ENCODE measurements at regions not wholly inside any gene's neighbourhood (a gene's known extent, or its start where the extent isn't known, plus 50 kb on each side); places are given as distances from the start of the nearest gene placed in this dataset.
"Not testable (repeated sequence)": the region's sequence is repeated elsewhere in the genome, so short reads cannot be mapped to it uniquely, and the experiment has no call there.

DNA sequence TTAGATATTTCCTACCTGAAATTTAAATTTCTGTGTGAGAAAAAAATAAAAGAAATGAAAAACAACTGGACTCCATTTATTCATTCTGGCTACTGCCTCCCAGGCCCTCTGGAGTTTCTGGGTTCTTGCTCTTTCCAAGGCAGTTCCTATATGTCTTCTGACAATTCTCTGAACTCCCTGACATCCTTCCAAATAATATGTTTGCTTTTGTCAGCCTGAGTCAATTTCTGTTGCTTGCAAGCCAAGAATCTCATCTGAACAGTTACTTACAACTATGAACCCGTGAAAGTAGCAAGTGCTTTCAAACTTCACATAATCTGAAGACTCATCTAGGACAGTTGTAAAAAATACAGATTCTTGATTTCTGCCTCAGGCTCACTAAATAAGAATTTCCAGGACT is 216.7 kb upstream of the NPVF start:
- no peak overlapping the region for H3K27ac Mint-ChIP-seq
- H3K4me1 Mint-ChIP-seq (ENCODE audit: low read depth) = no peaks in the 10 kb centered on the region
- H3K4me3 Mint-ChIP-seq = no peak overlapping the region
- no peaks in the 10 kb centered on the region for H3K36me3 Mint-ChIP-seq (ENCODE audit: low read depth)
- H3K27me3 Mint-ChIP-seq (ENCODE audit: low read depth) = peaks cover 3% of the 10 kb centered on the region
- DNase-seq (no peak), ATAC-seq (no peak)
- peaks cover 4% of the 10 kb centered on the region for H3K9me3 Mint-ChIP-seq (ENCODE audit: insufficient read depth)
- CTCF ChIA-PET = no interaction called here
- POLR2A ChIA-PET = no interaction called here

DNA sequence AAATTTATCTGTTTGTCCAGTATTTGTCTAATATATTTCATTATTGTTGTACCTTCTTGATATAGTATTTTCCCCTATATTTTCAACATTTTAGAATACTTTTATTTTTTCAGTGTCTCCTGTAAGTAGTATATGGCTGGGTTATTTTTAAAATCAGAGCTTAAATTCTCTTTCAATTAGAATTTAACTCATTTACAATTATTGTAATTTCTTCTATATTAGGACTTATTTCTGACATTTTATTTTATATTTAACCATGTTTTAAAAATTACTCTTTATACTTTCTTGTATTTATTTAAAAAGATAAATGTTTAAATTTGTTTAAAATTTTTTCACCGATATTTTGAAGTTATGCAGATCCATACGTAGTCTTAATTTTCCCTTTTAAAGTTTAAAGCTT is 220.0 kb upstream of the NPVF start:
- DNase-seq = no peak
- no peaks in the 10 kb centered on the region for H3K36me3 Mint-ChIP-seq (ENCODE audit: low read depth)
- no peak overlapping the region for H3K27ac Mint-ChIP-seq
- no peak overlapping the region for H3K4me3 Mint-ChIP-seq
- H3K9me3 Mint-ChIP-seq (ENCODE audit: insufficient read depth) = peaks cover 4% of the 10 kb centered on the region
- no peak for ATAC-seq
- H3K27me3 Mint-ChIP-seq (ENCODE audit: low read depth) = no peaks in the 10 kb centered on the region
- CTCF ChIA-PET = no interaction called here
- no peaks in the 10 kb centered on the region for H3K4me1 Mint-ChIP-seq (ENCODE audit: low read depth)
- POLR2A ChIA-PET = no interaction called here

DNA sequence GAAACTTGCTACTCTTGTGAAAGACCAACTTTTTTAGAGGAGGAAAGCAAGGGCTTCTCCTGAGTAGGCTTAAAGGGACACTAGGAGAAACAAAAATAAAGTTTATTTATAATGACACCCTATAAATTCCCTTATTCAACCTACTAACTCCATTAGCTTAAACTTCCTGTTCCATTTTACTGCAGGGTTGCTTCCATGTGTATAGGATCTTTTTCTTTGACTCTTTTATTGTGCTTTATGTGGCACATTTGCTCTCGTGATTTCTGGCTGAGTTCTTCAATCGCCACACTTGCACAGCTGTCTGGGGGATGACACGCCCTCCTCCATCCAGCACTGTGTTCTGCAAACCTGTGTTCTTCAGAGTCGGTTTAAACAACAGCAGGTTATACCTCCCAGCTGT is 225.7 kb upstream of the NPVF start:
- H3K36me3 Mint-ChIP-seq (ENCODE audit: low read depth) = no peaks in the 10 kb centered on the region
- no peaks in the 10 kb centered on the region for H3K9me3 Mint-ChIP-seq (ENCODE audit: insufficient read depth)
- no peak overlapping the region for H3K27ac Mint-ChIP-seq
- ChIA-PET POLR2A (no interaction called here), CTCF (no interaction called here)
- H3K4me3 Mint-ChIP-seq = no peak overlapping the region
- ATAC-seq (no peak), DNase-seq (no peak)
- H3K4me1 Mint-ChIP-seq (ENCODE audit: low read depth) = no peaks in the 10 kb centered on the region
- H3K27me3 Mint-ChIP-seq (ENCODE audit: low read depth) = no peaks in the 10 kb centered on the region

DNA sequence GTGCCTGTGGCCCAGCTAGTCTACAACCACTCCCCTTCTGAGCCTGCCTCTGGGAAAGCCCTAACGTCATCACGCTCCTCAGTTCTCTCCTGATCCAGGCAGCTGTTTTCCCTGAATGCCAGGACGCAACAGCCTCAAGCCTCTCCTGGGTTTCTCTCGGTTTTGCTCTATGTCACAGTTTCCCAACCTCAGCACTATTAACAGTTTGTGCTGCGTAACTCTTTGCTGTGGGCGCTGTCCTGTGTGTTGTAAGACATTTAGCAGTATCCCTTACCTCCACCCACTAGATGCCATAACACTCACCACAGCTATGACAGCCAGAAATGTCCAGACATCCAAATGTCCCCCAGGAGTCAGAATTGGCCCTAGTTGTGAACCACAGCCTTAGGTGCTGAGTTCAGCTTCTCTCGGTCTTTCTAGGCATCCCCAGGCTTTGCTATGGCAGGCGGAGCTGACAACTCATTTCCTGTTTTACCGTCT is 226.3 kb upstream of the NPVF start:
- Mint-ChIP-seq H3K4me1 (ENCODE audit: low read depth) (no peaks in the 10 kb centered on the region), H3K36me3 (ENCODE audit: low read depth) (no peaks in the 10 kb centered on the region), H3K27ac (no peak overlapping the region), H3K4me3 (no peak overlapping the region), H3K9me3 (ENCODE audit: insufficient read depth) (no peaks in the 10 kb centered on the region), H3K27me3 (ENCODE audit: low read depth) (no peaks in the 10 kb centered on the region)
- DNase-seq (no peak), ATAC-seq (no peak)
- POLR2A ChIA-PET = no interaction called here
- CTCF ChIA-PET = no interaction called here

DNA sequence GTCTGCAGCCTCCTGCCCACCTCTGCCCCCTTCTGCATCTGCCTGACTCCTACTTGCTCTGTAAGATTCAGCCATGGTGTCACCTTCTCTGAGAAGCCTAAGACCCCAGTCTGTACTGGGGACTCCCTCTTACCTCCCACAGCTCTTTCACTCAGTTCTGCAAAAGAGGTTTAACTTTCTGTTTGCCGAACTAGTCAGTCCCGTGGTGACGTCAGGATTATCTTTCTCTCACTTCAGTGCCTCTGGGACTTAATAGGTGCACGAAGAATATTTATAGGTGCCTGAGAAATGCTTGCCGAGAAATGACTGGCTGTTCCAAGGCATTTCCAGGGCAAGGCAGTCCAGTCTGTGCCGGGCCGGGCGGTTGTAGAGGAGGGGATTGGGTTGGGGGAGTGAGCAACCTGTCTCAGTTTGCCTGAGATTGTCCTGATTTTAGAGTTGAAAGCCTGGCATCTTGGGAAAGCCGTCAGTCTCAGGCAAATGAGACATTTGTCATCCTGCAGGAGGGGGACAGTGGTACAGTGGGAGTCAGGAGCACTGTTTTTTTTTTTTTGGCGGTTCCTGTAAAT is 227.5 kb upstream of the NPVF start:
- no peak overlapping the region for H3K4me3 Mint-ChIP-seq
- H3K36me3 Mint-ChIP-seq (ENCODE audit: low read depth) = no peaks in the 10 kb centered on the region
- H3K27ac Mint-ChIP-seq = no peak overlapping the region
- CTCF ChIA-PET = no interaction called here
- ATAC-seq = no peak
- POLR2A ChIA-PET = no interaction called here
- no peaks in the 10 kb centered on the region for H3K9me3 Mint-ChIP-seq (ENCODE audit: insufficient read depth)
- no peaks in the 10 kb centered on the region for H3K4me1 Mint-ChIP-seq (ENCODE audit: low read depth)
- no peaks in the 10 kb centered on the region for H3K27me3 Mint-ChIP-seq (ENCODE audit: low read depth)
- DNase-seq = no peak

DNA sequence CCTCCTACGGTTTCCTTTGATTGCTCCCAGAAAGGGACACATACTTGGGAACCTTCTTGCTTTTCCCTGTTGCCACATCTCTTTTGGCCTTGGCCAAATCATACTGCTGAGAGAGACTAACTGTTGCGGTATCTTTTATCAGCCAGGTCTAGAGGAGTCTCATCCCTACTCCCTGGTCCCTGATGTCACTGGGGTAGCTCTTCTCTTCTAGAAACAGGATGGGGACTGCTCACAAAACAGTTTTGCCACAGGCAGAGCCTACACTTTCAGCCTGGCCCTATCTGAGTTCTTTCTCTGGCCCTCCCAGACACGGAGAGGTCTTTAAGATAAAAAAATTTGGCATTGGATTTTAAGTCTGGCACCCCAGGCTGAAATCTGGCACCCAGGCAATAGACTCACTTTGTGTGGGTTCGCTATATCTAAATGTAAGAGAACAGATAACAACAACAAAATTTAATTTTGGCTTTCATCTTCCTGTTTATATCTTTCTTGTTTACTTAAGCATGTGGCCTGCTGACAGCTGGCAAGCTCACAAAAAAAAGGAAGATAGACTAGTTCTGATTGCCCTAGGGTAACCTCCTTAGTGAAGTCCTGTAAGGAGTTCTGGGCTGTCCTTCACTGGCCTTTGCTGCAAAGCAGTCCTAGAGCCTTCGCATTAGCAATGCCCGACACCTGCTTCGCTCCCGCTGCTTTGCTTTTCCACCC is 228.3 kb upstream of the NPVF start:
- no peaks in the 10 kb centered on the region for H3K4me1 Mint-ChIP-seq (ENCODE audit: low read depth)

DNA sequence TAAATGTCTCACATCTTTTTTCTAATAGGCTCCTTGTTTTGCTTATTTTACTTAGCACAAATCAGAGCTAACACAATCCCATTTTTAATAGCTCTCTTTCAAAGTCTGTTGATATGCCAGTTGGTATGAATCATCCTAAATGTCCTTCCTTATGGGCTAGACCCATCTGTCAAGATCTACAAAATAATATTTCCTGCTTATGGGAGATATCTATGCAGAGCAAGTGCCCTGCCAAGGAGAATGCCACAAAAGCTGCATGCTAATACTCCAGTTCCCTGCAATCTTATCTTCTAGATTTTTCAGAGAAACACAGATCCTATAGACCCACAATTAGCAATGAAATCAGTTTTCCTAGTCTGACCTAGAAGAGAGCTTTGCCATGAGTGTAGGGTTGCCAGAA is 230.8 kb upstream of the NPVF start:
- ChIA-PET CTCF (interaction anchor here (1.0 to 1.2 kb wide), 2 partner anchors 68 to 106 kb away, joined by 3 to 4 read pairs; no protein-coding TSS in a partner anchor), POLR2A (no interaction called here)
- H3K4me3 Mint-ChIP-seq = no peak overlapping the region
- H3K9me3 Mint-ChIP-seq (ENCODE audit: insufficient read depth) = no peaks in the 10 kb centered on the region
- ATAC-seq (no peak), DNase-seq (no peak)
- H3K36me3 Mint-ChIP-seq (ENCODE audit: low read depth) = no peaks in the 10 kb centered on the region
- no peaks in the 10 kb centered on the region for H3K4me1 Mint-ChIP-seq (ENCODE audit: low read depth)
- peaks cover 4% of the 10 kb centered on the region for H3K27me3 Mint-ChIP-seq (ENCODE audit: low read depth)
- no peak overlapping the region for H3K27ac Mint-ChIP-seq

More for the DNA sequence above, 228.3 kb upstream of the NPVF start:
- H3K27ac Mint-ChIP-seq = no peak overlapping the region
- H3K27me3 Mint-ChIP-seq (ENCODE audit: low read depth) = peaks cover 1% of the 10 kb centered on the region
- H3K9me3 Mint-ChIP-seq (ENCODE audit: insufficient read depth) = no peaks in the 10 kb centered on the region
- no peak overlapping the region for H3K4me3 Mint-ChIP-seq
- CTCF ChIA-PET = interaction anchor here (0.6 kb wide), 1 partner anchor 21 kb away, joined by 3 read pairs; no protein-coding TSS in a partner anchor
- POLR2A ChIA-PET = no interaction called here
- DNase-seq (no peak), ATAC-seq (no peak)
- H3K36me3 Mint-ChIP-seq (ENCODE audit: low read depth) = no peaks in the 10 kb centered on the region

DNA sequence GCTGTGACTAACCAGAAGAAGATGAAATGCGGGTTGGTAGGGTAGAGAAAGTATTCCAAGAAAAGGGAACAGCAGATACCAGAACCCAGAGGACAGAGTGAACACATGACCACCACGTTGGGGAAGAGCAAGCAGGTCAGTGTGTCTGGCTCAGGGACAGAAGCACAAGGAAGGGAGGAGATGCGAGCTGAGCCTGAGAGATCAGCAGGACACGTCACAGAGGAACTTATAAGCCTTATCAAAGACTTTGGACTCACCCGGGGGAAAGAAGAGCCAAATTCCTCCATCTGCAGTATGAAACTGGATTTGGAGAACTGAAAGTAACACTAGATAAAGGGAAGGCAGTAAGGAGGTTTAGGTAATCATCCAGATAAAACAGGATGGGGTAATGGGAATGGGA is 232.1 kb upstream of the NPVF start:
- Mint-ChIP-seq H3K27ac (no peak overlapping the region), H3K27me3 (ENCODE audit: low read depth) (peaks cover 4% of the 10 kb centered on the region), H3K36me3 (ENCODE audit: low read depth) (no peaks in the 10 kb centered on the region), H3K9me3 (ENCODE audit: insufficient read depth) (no peaks in the 10 kb centered on the region), H3K4me3 (no peak overlapping the region), H3K4me1 (ENCODE audit: low read depth) (no peaks in the 10 kb centered on the region)
- ATAC-seq (no peak), DNase-seq (no peak)
- ChIA-PET POLR2A (no interaction called here), CTCF (interaction anchor here (1.2 kb wide), 1 partner anchor 20 kb away, joined by 3 read pairs; no protein-coding TSS in a partner anchor)

DNA sequence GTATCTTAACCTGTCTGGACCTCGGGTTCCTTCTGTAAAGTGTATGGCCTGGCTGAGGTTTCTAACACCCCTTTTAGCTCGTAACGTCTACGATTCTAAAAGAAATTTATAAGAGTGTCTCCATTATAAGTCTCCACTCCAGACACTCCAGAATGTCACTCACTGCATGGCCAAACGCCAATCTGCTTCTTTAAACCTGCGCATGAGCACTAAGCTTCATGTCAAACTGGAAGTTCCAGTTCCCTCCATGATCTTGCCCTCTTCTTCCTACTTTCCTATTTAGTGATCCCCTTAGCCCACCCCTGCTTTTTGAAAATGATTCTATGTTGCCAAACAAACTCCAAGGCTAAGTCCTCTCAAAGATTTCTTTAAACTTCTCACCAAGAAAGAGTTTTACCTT is 241.4 kb upstream of the NPVF start:
- peaks cover 16% of the 10 kb centered on the region for H3K27me3 Mint-ChIP-seq (ENCODE audit: low read depth)
- no peaks in the 10 kb centered on the region for H3K9me3 Mint-ChIP-seq (ENCODE audit: insufficient read depth)
- H3K27ac Mint-ChIP-seq = no peak overlapping the region
- ChIA-PET POLR2A (no interaction called here), CTCF (no interaction called here)
- no peak for ATAC-seq
- H3K4me1 Mint-ChIP-seq (ENCODE audit: low read depth) = no peaks in the 10 kb centered on the region
- no peak overlapping the region for H3K4me3 Mint-ChIP-seq
- no peaks in the 10 kb centered on the region for H3K36me3 Mint-ChIP-seq (ENCODE audit: low read depth)
- no peak for DNase-seq

DNA sequence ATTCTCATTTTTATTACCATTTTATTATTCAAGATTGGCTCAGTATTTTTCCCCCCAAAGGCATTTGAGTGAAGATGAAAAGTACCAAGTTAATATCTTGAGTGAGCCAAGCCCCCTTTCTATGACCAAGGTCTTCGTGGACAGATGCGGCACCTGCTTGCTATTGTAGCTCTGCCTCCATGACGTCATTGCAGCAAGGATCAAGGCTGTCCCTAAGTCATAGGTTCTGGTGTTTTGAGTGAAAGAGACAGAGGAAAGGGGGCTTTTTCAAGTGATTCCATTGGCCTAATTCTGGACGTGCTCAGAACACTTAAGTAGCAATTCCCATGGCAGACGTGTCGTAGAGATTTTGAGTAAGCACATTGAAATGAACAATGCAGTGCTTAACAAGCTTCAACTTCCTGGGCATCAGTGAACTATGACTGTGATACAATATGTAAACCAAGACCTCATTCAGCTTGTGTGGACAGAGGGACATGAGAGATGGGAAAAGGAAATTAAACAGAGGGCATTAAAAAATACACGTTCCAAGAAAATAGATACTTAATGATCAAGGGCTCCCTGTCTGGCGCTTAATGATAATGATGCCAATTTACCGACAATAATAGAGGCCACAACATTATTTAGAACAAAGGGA is 248.7 kb upstream of the NPVF start:
- no peaks in the 10 kb centered on the region for H3K9me3 Mint-ChIP-seq (ENCODE audit: insufficient read depth)
- DNase-seq (no peak), ATAC-seq (no peak)
- no peak overlapping the region for H3K4me3 Mint-ChIP-seq
- H3K36me3 Mint-ChIP-seq (ENCODE audit: low read depth) = no peaks in the 10 kb centered on the region
- no peaks in the 10 kb centered on the region for H3K4me1 Mint-ChIP-seq (ENCODE audit: low read depth)
- H3K27me3 Mint-ChIP-seq (ENCODE audit: low read depth) = peaks cover 7% of the 10 kb centered on the region
- no peak overlapping the region for H3K27ac Mint-ChIP-seq
- ChIA-PET CTCF (interaction anchor here (0.7 to 1.5 kb wide), 2 partner anchors 20 to 89 kb away, joined by 3 read pairs; no protein-coding TSS in a partner anchor), POLR2A (no interaction called here)

DNA sequence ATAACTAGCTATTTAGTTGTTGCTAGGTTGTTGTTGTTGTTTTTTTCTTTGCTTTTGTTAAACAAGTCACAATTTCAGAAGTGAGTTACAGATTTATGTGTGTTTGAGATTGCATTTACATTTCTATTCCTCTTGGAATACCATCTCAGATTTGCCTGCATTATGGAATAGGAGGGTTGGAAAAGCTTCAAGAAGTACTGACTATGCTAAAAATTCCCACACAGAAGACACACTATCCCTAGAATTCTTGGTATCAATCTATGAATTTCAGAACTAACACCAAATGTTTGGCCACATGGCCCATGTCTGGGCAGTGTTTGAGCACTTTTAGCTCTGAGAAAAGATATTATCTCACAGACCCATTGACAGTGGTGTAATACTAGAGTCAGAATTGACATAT is 249.9 kb upstream of the NPVF start:
- H3K27ac Mint-ChIP-seq; ATAC-seq; POLR2A ChIA-PET; H3K9me3 Mint-ChIP-seq (ENCODE audit: insufficient read depth); H3K27me3 Mint-ChIP-seq (ENCODE audit: low read depth); H3K4me1 Mint-ChIP-seq (ENCODE audit: low read depth); H3K4me3 Mint-ChIP-seq; H3K36me3 Mint-ChIP-seq (ENCODE audit: low read depth); DNase-seq: not testable (repeated sequence)
- CTCF ChIA-PET = interaction anchor here (1.1 to 1.5 kb wide), 2 partner anchors 88 to 90 kb away, joined by 3 read pairs; no protein-coding TSS in a partner anchor

DNA sequence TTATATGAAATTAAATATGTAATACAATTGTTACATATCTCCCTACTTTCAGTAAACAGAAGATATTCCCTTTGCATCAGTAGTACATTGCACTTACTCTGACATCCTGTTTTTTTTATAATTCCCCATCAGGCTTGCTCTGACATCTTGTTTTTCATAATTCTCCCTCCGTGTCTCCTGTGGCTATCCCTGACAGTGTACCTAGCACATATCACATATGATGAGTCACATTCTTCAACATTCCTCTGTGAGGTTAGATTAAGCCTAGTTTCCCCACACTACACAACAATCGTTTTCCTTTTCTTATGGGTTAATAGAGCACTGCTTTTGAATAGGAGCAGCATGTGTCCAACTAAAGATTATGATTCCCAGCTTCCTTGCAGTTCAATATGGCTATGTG is 250.6 kb upstream of the NPVF start:
- Mint-ChIP-seq H3K27ac (no peak overlapping the region), H3K4me3 (no peak overlapping the region), H3K9me3 (ENCODE audit: insufficient read depth) (no peaks in the 10 kb centered on the region), H3K36me3 (ENCODE audit: low read depth) (no peaks in the 10 kb centered on the region), H3K27me3 (ENCODE audit: low read depth) (peaks cover 5% of the 10 kb centered on the region), H3K4me1 (ENCODE audit: low read depth) (no peaks in the 10 kb centered on the region)
- ChIA-PET CTCF (no interaction called here), POLR2A (no interaction called here)
- ATAC-seq = no peak
- no peak for DNase-seq
